Vagina (tissue), 2 donors: ENCODE measurements at regions not wholly inside any gene's neighbourhood (a gene's known extent, or its start where the extent isn't known, plus 50 kb on each side); places are given as distances from the start of the nearest gene placed in this dataset.

Experiments used
- DNase-seq, 2 donors: peaks; one replicate each; pipeline ENCODE4 v3.0.0-alpha.2; 2017; ENCODE audit errors: extremely low spot score in 2 of 2
- H3K27ac ChIP-seq: fragments of 200-600 bp; sonication (generic); one replicate; pipeline ENCODE4 v1.5.1; 2019
- H3K27me3 ChIP-seq: fragments of 200-600 bp; sonication (generic); one replicate; pipeline ENCODE4 v1.5.1; 2019
- H3K36me3 ChIP-seq, 2 donors: fragments of 200-600 bp; sonication (generic); one replicate each; pipeline ENCODE4 v1.5.1; 2017 to 2019
- H3K4me1 ChIP-seq: fragments of 200-600 bp; sonication (generic); one replicate; pipeline ENCODE4 v1.5.1; 2019
- H3K4me3 ChIP-seq, 2 donors: fragments of 200-600 bp; sonication (generic); 1 replicate in 1 of 2; 2 replicates in 1 of 2; pipeline ENCODE4 v1.5.1; 2016 to 2019
- H3K9me3 ChIP-seq: fragments of 200-600 bp; sonication (generic); one replicate; pipeline ENCODE4 v1.5.1; 2019
- POLR2A ChIP-seq, 2 donors: fragments of 450-650 bp; IDR thresholded peaks; one replicate each; pipeline ENCODE4 v1.6.1; 2017; ENCODE audit warnings: antibody characterized with exemption in 2 of 2, mild to moderate bottlenecking in 2 of 2, moderate library complexity in 2 of 2
- POLR2AphosphoS5 ChIP-seq, 2 donors: sonication (generic); formaldehyde crosslinking; IDR thresholded peaks; one replicate each; pipeline ENCODE4 v1.9.0; 2017; ENCODE audit warnings: antibody characterized with exemption in 2 of 2, mild to moderate bottlenecking in 2 of 2, low read depth in 1 of 2; ENCODE audit not compliant: insufficient read depth in 1 of 2
- intact Hi-C: fragments of 100-400 bp; cut with DNase I; formaldehyde crosslinking; loops from one replicate; pipeline ENCODE4 v1.15.1; 2023
- TF ChIP-seq, protein P1 (sequence below), 3 experiments: fragments of 450-650 bp in 2 of 3; fragments of 200-600 bp in 1 of 3; sonication (generic) in 1 of 3; IDR thresholded peaks; one replicate each; pipeline ENCODE4 v1.5.1; 2017 to 2019; ENCODE audit warnings: antibody characterized with exemption in 3 of 3, mild to moderate bottlenecking in 2 of 3, moderate library complexity in 2 of 3

DNA sequence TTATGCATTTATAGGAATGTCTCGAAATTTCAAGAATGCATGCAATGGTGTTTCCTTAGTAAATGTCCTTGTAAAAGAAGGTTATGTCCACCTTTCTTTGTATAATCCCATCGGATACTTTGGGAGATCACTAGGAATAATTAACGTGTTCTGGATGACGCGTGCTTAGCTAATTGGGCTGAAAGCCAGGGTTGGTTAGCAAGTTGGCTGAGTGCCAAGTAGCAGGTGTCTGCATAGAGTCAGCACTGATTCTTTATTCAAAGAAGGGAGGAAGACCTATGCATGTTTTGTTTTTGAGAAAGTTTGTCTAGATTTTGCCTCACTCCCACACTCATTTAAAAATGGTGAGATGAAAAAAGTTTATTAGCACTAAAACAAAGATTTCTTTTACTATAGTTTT lies 144.6 kb downstream of the SOX3 start:
- Histone ChIP-seq H3K36me3 (no peaks in the 10 kb centered on the region), H3K27ac (no peak overlapping the region), H3K27me3 (no peaks in the 10 kb centered on the region), H3K4me1 (no peaks in the 10 kb centered on the region), H3K9me3 (no peaks in the 10 kb centered on the region), H3K4me3 (no peak overlapping the region)
- TF ChIP-seq, protein P1, sequence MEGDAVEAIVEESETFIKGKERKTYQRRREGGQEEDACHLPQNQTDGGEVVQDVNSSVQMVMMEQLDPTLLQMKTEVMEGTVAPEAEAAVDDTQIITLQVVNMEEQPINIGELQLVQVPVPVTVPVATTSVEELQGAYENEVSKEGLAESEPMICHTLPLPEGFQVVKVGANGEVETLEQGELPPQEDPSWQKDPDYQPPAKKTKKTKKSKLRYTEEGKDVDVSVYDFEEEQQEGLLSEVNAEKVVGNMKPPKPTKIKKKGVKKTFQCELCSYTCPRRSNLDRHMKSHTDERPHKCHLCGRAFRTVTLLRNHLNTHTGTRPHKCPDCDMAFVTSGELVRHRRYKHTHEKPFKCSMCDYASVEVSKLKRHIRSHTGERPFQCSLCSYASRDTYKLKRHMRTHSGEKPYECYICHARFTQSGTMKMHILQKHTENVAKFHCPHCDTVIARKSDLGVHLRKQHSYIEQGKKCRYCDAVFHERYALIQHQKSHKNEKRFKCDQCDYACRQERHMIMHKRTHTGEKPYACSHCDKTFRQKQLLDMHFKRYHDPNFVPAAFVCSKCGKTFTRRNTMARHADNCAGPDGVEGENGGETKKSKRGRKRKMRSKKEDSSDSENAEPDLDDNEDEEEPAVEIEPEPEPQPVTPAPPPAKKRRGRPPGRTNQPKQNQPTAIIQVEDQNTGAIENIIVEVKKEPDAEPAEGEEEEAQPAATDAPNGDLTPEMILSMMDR (IDR thresholded peaks at IDR 0.05): no peak
- TF ChIP-seq POLR2AphosphoS5 (IDR thresholded peaks at IDR 0.05; ENCODE audit: insufficient read depth in 1 of 2, low read depth in 1 of 2) (no peak), POLR2A (IDR thresholded peaks at IDR 0.05) (no peak)
- intact Hi-C loops: no loop called here
- DNase-seq: no peak

DNA sequence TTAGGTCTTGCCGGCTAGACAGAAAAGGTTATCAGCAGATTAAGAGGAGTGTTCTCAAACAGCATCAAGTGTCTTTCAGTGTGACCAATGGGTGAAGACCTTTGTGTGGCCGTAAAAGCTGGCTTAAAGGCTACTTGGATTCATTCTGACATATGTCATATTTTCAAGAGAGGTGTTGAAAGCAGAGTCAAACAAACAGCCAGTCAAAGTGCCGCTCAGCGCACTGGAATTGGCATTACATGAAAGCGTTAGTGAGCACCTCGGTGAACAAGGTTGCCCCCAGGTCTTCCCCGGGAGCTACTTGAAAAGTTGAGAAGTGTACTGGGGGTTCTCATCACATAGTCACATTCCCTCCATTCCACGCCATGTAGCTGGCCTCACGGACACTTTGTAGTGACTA lies 148.9 kb downstream of the SOX3 start:
- intact Hi-C loops: no loop called here
- Histone ChIP-seq H3K27ac (no peak overlapping the region), H3K9me3 (no peaks in the 10 kb centered on the region), H3K4me3 (no peak overlapping the region), H3K36me3 (no peaks in the 10 kb centered on the region), H3K27me3 (no peaks in the 10 kb centered on the region), H3K4me1 (no peaks in the 10 kb centered on the region)
- DNase-seq: no peak
- TF ChIP-seq POLR2A (IDR thresholded peaks at IDR 0.05): no peak
- TF ChIP-seq, protein P1 (IDR thresholded peaks at IDR 0.05): no peak
- TF ChIP-seq POLR2AphosphoS5 (IDR thresholded peaks at IDR 0.05; ENCODE audit: insufficient read depth in 1 of 2, low read depth in 1 of 2): no peak

DNA sequence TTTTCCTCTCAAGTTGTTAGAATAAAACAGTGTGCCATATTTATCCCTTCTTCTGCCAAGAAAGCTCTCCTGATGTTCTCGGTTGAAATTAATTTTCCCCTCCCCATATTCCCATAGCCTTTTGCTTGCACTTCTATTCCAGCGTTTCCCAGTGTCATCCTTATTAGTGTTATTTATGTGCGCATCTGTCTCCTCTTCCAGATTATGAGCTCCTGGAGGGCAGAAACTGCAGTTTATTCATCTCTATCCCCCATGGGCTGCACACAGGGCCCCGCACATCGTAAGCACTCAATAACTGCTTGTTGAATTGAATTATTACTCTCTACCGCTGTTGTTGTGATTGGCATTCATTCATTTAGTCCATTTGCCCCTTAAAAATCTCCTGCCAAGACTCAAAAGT lies 149.4 kb downstream of the SOX3 start:
- H3K27me3 ChIP-seq: no peaks in the 10 kb centered on the region
- TF ChIP-seq POLR2A (IDR thresholded peaks at IDR 0.05): no peak
- TF ChIP-seq, protein P1 (IDR thresholded peaks at IDR 0.05): no peak
- TF ChIP-seq POLR2AphosphoS5 (IDR thresholded peaks at IDR 0.05; ENCODE audit: insufficient read depth in 1 of 2, low read depth in 1 of 2): no peak
- intact Hi-C loops: no loop called here
- H3K4me1 ChIP-seq: no peaks in the 10 kb centered on the region
- no peaks in the 10 kb centered on the region for H3K9me3 ChIP-seq
- no peaks in the 10 kb centered on the region for H3K36me3 ChIP-seq
- H3K4me3 ChIP-seq: no peak overlapping the region
- H3K27ac ChIP-seq: no peak overlapping the region
- DNase-seq: no peak

DNA sequence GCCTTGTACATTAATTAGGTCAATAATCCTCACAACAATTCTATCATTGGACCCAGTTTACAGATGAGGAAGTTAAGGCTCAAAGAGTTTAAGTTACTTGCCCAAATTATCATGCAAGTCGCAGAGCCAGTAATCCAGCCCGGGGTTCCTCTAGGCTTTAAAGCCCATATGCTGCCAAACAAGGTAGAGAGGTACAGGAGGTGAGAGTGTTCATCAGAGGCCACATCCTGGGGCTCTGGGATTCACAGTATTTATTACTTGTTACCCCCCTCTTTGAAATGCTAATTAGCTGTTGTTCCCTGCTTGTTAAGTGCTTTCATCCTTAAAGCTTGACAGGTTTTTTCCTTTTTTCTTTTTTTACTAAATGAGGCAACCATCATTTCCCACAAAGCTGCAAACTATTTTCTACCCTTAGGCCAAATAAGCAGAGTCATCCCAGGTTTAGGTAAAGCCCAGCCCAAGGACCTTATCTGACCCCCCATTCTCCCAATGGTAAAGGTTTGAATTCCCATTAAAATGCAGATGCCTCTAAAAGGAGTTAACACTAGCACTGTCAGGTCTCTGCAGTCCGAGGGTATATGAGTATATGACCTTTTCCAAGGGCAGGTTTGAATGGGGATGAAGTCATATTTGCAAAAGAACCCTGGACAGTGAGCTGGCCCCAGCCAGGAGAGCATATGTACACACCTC lies 150.3 kb downstream of the SOX3 start:
- Histone ChIP-seq H3K9me3 (no peaks in the 10 kb centered on the region), H3K27me3 (no peaks in the 10 kb centered on the region), H3K36me3 (no peaks in the 10 kb centered on the region), H3K4me1 (no peaks in the 10 kb centered on the region), H3K27ac (no peak overlapping the region), H3K4me3 (no peak overlapping the region)
- TF ChIP-seq POLR2A (IDR thresholded peaks at IDR 0.05) (no peak), POLR2AphosphoS5 (IDR thresholded peaks at IDR 0.05; ENCODE audit: insufficient read depth in 1 of 2, low read depth in 1 of 2) (no peak)
- TF ChIP-seq, protein P1 (IDR thresholded peaks at IDR 0.05): no peak
- DNase-seq: no peak
- intact Hi-C loops: no loop called here

DNA sequence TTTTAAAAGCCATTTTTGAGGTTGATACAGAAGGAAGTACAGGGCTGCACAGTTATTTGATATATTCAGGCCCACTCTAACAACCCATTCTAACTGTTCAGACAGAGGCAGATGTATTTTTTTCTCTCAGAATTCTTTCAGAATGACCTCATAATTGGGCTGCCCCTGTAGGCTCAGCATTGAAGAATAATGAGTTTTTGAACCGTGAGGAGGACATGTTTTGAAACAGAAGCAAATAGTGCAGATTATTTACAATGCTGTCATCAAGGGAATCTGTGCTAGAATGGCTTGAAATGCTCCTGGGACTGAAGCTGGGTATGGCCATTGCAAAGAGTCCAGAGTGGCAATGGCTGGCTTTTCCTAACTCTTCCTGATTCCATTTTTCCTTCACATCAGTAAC lies 158.1 kb downstream of the SOX3 start:
- Histone ChIP-seq H3K4me1 (no peaks in the 10 kb centered on the region), H3K27ac (no peak overlapping the region), H3K27me3 (no peaks in the 10 kb centered on the region), H3K36me3 (no peaks in the 10 kb centered on the region), H3K4me3 (no peak overlapping the region), H3K9me3 (no peaks in the 10 kb centered on the region)
- no peak for TF ChIP-seq POLR2AphosphoS5 (IDR thresholded peaks at IDR 0.05; ENCODE audit: insufficient read depth in 1 of 2, low read depth in 1 of 2)
- TF ChIP-seq, protein P1 (IDR thresholded peaks at IDR 0.05): no peak
- TF ChIP-seq POLR2A (IDR thresholded peaks at IDR 0.05): no peak
- intact Hi-C loops: no loop called here
- DNase-seq: no peak
